NCI-H146 (cell line): ENCODE measurements at regions not wholly inside any gene's neighbourhood (a gene's known extent, or its start where the extent isn't known, plus 50 kb on each side); places are given as distances from the start of the nearest gene placed in this dataset.

Experiments used
- DNase-seq: peaks from one replicate; lab custom pipeline; 2025; lab: John Stamatoyannopoulos, UW

DNA sequence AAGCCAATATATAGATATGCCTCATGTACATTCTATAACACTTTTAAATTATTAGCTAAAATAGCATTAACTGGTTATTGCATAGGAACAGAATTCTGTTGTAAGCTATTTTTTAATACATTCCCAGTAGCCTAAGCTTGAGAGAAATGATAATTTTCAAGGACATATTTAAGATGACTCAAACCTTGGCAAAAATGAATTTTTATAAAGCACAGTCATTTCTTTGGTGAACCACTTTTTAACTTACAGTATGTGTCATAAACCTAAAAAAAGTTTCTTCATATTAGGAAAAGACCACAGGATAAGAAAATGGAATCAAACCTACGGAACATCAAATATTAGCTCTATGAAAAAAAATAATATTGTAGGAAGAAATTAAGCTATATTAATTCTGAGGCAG is 986.3 kb downstream of the STIM2 start:
- no peak for DNase-seq

DNA sequence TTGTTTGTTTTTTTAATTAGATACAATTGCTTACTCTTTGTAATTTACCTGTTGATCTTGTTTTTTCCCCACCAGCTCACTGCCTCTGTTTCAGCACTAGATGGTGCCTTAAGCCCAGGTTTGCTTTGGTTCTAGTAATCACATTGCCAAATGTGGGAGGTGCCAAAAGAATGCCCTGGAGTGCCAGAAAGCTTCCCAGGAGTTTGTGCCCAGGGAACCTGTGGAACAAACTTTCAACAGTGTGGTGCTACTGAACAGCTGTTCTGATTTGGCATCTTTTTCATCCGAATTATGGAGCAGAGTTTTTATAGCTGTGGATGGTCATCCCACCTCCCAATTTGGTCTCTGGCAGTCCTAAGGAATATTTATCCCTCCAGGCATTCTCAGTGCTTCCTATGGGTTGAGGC is 1000.7 kb downstream of the STIM2 start:
- DNase-seq: peak; percentile 16

DNA sequence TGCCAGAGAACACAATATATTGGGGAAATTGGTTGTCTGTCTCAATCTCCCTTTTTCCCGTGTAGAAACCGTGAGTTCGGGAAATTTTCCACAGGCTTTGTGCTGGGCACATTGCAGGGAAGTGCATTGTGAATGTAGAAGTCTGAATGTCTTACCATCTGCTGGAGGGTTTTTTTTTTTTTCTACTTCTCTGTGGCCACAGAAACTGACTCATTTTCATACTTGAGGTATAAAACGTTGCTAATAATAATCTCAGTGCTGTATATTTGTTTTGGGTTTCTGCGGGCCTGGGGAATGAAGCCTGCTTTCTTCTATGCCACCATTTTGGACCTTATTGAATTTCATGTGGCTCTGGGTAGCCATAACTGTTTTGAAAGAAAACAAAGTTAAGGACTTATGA is 1001.2 kb downstream of the STIM2 start:
- no peak for DNase-seq

DNA sequence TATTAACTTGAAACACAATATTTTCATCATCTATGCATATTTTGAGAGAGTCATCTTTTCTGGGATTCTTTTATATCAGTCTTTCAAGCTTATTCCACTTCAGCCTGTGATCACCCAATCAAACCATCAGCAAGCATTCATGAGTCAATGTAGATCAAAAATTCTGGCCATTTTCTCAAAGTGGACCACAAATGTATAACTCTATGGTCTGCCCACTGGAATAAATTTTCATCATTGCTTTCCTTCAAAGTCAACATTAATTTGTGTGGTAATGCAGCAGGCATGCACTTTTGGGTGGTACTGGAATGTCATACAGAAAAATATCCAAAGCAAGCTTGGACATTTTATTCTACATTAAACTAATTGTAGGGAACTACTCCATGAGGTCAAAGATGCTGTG is 1013.0 kb downstream of the STIM2 start:
- no peak for DNase-seq

DNA sequence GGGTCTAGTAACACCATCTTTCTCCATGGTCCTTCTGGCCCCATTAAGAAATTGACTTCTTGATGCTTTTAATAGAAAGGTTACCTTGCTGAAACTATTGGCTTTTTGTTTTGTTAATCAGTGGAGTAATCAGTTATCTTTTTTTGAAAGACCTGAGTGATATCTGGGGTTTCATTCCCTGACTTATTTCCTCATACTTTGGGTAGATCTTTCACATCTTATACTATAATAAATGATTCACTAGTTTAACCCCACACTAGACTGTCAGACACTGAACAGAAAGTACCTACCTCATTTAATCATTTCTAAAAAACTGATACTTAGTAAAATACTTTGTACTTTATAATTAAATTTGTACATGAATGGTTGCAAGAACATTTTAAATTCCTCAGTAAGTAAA is 1021.1 kb downstream of the STIM2 start:
- no peak for DNase-seq

DNA sequence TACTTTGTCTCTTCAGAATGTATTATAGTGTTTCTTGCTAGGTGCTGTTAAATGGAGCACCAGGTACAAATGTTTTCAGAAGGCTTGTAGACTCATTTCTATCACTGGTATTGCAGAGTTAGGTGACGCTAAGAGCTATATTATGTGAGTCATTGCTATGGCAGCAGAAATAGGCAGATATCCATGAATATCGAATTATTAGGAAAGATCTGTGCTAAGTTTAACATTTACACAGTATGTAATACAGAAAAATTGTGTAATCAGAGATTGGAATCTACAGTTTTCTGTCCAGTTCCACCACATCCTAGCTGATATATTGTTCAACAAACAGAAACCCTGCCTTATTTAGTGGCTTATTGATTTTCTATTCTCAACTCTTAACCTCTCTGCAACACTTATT is 1025.5 kb downstream of the STIM2 start:
- no peak for DNase-seq

DNA sequence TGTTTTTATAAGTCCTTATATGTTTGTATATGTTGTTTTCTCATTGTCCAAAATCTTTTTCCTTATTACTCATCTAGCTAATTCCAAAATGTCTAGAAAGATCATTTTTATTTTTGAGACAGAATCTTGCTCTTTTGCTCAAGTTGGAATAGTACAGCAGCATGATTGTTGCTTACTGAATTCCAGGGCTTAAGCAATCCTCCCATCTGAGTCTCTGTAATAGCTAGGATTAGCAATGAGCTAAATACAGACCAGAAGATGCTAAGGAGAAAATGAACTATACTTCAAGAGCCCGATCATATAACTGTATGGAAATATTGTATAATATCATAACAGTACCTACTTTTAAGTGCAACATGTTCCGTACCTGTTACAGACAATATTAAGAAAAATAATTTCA is 1027.0 kb downstream of the STIM2 start:
- no peak for DNase-seq

DNA sequence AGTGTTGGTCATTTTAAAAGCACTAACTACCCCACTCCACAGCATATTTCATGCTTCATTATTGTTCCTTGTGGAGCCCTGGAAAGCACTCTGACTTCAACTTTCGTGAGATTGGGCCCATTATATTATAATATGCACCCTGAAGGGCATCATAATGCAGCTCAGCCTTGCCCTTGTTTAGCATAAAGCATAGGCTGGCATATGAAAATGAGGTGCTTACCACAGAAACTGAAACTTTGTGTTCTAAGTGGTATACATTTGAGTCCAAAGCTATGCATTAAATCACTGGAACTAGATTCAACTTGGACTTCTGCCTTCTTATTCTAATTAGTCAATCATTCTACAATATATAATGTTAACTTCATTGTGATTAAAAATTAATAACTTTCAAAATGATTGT is 1027.9 kb downstream of the STIM2 start:
- no peak for DNase-seq

DNA sequence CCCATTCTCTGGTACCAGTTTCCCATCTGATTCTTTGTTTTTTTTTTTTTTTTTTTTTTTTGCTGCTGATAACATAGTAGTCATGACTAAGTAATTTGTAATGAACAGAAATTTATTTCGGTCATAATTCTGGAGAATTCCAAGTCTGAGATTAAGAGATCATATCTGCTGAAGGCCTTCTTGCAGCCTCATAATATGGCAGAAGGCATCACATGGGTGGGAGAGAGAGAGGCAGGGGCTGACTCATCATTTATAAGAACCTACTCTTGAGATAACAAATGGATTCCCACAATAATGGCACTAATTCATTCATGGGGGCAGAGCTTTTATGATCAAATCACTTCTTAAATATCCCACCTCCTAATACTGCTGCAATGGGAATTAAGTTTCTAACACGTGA is 1034.3 kb downstream of the STIM2 start:
- DNase-seq: no peak

DNA sequence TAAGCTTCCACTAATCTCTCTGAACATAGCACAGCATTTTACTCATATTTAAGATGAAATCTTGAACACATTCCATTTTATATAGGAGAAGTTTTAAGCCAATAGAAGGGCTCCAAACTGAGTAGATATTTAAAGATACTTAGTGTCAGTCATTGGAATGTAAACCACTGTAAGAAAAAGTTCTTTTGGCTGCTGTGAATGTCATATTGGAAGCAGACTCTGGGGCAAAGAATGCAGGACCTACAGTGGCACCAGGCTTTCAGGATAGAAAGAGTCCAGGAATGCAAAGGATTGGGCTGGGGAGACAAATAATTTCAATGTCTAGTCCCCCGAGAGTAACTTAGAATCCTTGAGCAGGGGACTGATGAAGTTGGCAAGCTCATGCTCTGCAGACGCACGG is 1047.7 kb downstream of the STIM2 start:
- DNase-seq: no peak

DNA sequence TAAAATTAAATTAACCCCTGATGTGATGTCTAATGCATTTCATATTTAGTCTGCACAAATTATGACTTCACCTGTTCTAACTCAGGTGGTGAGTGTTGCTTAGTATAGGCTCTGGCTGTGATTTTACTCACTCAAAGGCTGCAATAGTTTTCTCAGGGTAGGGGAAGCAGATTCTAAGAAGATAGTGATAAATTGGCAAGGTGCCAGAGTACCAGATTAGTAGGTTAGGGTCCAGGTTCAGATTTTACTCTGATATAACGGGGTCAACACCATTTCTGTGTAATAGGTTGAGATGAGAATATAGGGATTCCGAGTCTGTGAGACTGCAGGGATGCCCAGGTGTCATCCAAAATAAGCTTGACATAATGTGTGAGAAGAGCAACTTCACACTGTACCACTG is 1049.6 kb downstream of the STIM2 start:
- no peak for DNase-seq

DNA sequence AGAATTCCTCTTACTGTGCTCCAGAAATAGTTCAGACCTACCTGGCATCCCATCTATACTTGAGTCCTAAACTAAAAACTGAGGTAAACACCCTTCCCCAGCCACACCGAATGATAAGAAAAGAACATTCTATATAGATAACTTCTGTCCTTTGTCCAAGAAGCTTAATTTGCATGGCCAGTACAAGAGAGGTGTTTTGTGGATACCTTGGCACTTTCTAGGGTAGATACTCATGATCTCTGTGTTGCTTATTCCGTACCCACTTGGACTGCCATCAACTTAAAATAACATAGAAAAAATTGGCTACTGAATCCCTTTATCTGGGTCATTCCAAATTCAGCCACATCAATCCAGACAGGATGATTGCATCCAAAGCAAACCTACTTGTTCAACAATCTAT is 1050.4 kb downstream of the STIM2 start:
- no peak for DNase-seq

DNA sequence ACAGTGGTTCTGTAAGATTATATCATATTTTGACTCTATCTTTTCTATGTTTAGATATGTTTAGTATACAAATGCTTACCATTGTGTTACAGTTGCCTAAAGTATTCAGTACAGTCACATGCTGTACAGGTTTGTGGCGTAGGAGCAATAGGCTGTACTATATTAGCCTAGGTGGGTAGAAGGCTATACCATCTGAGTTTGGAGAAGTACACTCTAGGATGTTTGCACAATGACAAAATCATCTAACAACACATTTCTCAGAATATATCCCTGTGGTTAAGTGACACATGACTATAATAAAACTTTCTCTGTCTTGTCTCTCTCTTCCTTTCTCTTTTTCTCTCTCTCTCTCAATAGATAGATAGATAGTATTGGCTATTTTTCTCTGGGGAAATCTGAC is 1053.1 kb downstream of the STIM2 start:
- DNase-seq: no peak

DNA sequence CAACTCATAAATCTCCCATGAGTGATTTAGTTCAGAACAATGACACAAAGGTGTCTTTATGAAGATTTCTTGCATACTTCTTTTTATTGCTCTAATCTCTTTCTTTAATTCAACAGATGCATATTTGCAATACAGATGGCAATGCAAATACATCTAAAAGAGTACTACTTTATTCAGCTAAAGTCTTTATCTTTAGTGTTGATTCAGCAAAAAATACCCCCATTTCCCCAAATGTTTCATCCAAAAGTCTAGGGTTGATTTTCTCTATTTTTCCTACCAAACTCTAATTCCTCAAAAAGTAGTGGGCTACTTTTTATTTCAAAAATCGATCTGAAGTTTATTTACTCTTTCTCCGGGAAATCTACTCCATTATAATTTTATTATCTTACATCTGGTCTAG is 1055.2 kb downstream of the STIM2 start:
- no peak for DNase-seq

DNA sequence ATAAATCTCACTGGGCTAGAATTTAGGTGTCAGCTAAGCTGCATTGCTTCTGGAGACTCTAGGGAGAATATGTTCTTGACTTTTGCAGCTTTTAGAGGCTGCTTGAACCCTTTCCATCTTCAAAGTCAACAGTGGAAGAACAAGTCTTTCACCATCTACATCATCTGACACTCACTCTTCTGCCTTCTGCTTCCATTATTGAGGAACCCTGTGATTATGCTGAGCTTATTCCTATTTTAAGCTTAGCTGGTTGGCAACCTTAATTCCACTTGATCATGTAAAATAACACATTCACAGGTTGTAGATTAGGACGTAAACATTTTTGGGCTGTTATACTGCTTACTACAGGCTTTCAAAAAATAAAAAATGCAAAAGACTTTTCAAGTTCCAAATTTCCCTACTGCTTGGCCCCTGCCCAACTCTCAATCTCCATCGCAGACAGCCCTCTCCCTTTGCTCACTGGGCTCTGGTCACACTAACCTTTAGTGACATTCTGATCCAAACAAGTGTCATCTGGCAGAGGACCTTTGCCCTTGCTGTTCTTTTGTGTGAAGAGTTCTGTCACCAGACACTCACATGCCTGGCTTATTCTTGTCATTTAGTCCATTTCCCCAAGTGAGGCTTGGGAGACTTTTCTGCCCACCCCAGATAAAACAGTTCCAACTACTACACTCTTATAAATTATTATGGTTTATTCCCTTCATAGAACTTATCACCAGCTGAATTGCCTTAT is 1056.0 kb downstream of the STIM2 start:
- no peak for DNase-seq

DNA sequence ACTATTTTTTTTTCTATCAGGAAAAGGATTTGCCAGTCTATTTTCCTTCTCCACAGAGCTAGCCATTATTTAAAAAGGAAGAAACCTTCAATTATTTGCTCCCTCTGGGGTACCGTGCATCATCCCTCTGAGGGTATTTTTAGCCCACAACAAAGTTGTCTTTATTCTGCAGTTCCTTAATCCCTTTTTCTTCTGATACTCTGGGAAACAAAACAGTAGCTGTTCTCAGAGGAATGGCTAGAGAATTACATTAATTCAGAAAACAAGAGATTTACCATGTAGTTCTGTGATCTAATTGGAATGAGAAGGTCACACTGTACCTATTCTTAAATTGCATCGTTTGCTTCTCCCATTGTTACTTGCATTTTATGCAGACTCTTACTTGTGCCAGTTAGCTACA is 1056.7 kb downstream of the STIM2 start:
- DNase-seq: no peak

DNA sequence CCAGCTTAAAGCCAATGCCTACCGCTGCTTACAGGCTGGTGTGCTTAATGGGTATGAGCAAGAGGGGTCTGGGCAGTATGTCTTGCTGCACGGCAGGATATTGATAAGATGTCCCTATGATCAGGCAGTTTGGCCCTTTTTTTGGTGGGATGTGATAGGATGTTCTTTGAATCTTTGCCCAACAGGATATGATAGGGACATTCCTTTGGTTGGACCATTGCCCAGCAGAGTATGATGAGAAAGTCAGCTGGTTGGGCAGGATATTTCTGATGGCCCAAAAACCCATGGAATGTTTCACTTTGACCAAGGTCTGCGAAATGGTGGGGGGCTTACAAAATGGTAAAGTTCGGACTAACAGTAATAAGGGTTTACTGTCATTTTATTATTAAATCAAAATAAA is 1060.6 kb downstream of the STIM2 start:
- DNase-seq: no peak

DNA sequence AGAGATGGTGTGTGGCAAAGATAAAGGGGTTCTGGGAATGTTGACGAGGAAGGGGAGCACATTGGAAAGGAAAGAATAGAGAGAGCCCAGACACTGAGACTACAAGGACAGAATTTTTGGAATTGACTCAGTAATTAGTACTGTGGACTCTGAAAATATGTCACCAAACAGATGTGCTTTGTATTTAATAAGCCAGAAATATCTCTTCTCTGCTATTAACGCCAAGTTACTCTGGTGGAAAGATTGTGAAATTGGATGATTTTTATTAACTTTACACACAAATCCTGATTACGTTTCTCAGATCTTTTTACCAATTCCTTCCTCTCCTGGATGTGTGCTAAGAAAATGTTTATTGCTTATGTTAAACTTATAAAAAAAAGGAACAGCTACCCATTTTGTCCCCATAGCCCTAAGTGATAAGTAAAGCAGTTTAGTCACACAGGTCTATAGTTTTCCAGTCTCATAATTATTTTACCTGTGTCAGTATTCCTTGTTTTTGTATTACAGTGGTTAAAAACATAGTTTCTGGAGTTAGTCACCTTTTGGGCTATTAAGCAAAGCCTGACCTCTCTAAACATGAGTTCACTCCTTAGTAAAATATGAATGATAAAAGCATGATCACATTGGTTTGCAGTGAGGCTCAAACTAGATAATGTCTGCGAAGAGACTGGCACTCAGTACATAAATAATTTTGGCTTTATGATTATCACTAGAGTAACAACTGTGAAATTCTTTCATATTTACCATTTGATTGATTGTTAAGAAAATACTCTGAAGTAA is 1068.3 kb downstream of the STIM2 start:
- no peak for DNase-seq

DNA sequence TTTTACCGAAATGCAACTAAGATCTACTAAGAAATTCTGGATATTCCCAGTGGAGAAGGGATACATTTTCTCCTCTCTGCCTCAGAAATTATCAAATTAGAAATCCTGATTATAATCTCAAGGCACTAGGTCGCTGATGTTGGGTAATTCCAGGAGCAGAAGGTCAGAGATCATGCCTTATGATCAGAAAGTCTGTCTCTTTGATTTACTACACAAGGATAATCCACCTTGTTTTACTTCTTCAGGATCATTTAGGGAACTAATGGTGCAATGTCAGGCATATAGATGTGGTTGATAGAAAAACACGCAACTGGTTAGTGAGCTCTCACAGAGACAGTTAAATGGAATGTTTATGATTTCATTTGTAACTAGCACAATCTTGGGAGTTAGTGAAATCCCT is 1069.7 kb downstream of the STIM2 start:
- no peak for DNase-seq

DNA sequence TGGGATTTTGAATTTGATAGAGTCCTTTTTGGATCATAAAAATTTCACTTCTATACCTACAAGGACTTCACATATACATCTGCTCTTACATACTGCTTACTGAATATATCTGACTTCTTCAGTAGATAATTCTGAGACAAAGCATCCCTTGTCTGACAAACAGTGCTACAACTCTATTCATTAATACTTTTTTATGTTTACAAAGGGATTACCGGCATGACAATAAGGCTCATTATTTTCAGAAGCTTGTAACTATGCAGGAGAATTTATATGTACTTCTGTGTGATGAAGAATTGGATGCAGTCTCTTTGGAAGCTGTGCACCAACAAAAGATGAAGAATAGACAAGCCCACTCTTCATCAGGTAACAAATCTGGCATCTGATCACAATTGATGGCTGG is 1070.3 kb downstream of the STIM2 start:
- no peak for DNase-seq

DNA sequence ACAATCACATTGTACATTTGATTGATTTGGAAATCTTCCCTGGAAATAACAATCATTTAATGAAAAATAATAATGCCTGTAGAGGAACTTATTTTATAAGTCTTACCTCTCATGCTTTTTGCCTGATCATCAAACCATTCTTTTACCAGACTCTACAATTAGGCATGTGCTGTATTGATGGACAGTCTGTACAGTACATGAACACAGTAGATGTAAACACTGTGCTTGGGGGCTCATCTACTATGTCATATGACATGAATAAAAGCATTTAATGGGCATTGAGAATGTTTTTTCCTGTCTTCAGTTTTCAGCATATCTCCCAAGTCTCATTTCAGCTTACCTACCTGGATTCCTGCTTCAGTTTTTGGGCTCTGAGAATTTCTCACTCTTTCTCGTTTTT is 1070.9 kb downstream of the STIM2 start:
- DNase-seq: no peak

DNA sequence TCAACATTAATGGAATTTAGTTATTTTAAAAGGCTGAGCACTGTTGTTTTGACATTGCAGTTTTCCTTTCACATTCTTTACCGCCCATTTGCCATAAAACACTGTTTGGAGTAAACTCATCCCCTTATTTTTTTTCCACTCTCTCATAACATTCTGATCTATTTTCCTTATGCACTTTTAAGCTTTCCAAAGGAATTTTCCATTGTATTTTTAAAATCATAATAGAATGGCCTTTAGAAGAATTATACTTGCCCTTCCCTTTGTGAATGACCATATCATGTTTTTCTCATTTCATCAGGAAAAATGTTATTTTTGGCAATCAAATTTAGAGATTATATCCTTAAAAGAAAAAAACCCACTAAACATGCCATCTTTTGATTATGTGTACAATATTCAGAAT is 1074.2 kb downstream of the STIM2 start:
- DNase-seq: no peak

DNA sequence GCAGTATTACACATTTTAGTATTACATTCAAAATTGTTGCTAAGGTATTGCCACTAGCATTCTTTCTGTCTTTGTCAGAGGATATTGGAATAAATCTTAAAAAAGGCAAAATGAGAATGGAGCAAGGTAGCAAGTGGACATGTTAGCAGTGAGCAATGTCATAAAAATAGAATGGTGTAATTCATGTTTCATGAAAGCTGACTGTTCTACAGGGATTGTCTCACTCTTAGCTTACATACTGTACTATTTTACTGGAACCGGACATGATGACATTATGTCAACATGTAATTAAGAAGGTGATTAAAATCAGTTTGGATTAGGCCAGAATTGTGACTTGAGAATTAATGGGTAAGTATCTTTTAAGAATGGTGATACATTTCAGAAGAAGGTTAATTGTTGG is 1086.2 kb downstream of the STIM2 start:
- DNase-seq: no peak

DNA sequence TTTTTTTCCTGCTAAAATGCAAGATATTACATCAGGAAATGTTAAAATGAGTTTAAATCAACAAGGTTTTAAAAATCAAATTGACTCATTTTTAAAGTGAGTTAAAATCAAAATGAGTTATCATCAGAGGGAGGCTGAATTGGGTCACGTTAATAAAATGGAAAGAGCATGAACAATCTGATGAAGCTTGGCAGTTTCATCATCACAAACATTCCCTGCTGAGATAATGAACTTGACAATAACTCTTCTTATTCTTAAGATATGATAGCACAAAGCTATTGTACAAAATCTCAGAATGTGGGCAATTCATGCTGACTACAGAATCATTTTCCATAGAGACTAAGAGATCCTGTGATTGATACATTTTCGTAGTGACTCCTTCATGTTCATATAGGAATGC is 1086.7 kb downstream of the STIM2 start:
- DNase-seq: no peak
